KMS-11 (cell line): ENCODE measurements at regions not wholly inside any gene's neighbourhood (a gene's known extent, or its start where the extent isn't known, plus 50 kb on each side); places are given as distances from the start of the nearest gene placed in this dataset.

Experiments
- H2AFZ ChIP-seq: fragments of 200-600 bp; sonication (generic); 2 replicates; pipeline ENCODE4 v1.6.1; 2016; ENCODE audit warnings: antibody characterized with exemption, mixed run types, low read depth
- H3K27ac ChIP-seq: fragments of 200-600 bp; sonication (generic); 2 replicates; pipeline ENCODE4 v1.6.1; 2016; ENCODE audit warnings: mild to moderate bottlenecking, mixed run types
- H3K27me3 ChIP-seq: fragments of 200-600 bp; sonication (generic); 2 replicates; pipeline ENCODE4 v1.6.1; 2017; ENCODE audit warnings: mild to moderate bottlenecking, low read depth, mixed run types, moderate library complexity; ENCODE audit not compliant: insufficient read depth
- H3K36me3 ChIP-seq: fragments of 200-600 bp; sonication (generic); 2 replicates; pipeline ENCODE4 v1.6.1; 2017; ENCODE audit warnings: mild to moderate bottlenecking, mixed run types; ENCODE audit not compliant: insufficient read depth
- H3K4me1 ChIP-seq: fragments of 200-600 bp; sonication (generic); 2 replicates; pipeline ENCODE4 v1.6.1; 2016; ENCODE audit warnings: mild to moderate bottlenecking, low read depth, mixed run types; ENCODE audit not compliant: poor library complexity, severe bottlenecking
- H3K4me2 ChIP-seq: fragments of 200-600 bp; sonication (generic); 2 replicates; pipeline ENCODE4 v1.7.0; 2016; ENCODE audit warnings: mild to moderate bottlenecking, mixed run types
- H3K4me3 ChIP-seq: fragments of 200-600 bp; sonication (generic); IDR thresholded peaks from 2 replicates; pipeline ENCODE4 v1.6.1; 2017; ENCODE audit warnings: low read depth, low read length, mixed read lengths; ENCODE audit not compliant: insufficient read depth
- H3K79me2 ChIP-seq: fragments of 200-600 bp; sonication (generic); 2 replicates; pipeline ENCODE4 v1.6.1; 2016; ENCODE audit warnings: low read depth, mixed run types; ENCODE audit not compliant: insufficient read depth
- H3K9ac ChIP-seq: fragments of 200-600 bp; sonication (generic); 2 replicates; pipeline ENCODE4 v1.6.1; 2016; ENCODE audit warnings: mild to moderate bottlenecking, mixed run types
- H4K20me1 ChIP-seq: fragments of 200-600 bp; sonication (generic); 2 replicates; pipeline ENCODE4 v1.6.1; 2016; ENCODE audit warnings: mild to moderate bottlenecking, mixed run types; ENCODE audit not compliant: insufficient read depth
- TF ChIP-seq, protein P1 (sequence below): fragments of 200-600 bp; sonication (generic); conservative IDR thresholded peaks from 2 replicates; pipeline ENCODE4 v1.6.1; 2017; ENCODE audit warnings: low read depth, mild to moderate bottlenecking, antibody characterized with exemption, low read length, moderate library complexity, mixed read lengths

DNA sequence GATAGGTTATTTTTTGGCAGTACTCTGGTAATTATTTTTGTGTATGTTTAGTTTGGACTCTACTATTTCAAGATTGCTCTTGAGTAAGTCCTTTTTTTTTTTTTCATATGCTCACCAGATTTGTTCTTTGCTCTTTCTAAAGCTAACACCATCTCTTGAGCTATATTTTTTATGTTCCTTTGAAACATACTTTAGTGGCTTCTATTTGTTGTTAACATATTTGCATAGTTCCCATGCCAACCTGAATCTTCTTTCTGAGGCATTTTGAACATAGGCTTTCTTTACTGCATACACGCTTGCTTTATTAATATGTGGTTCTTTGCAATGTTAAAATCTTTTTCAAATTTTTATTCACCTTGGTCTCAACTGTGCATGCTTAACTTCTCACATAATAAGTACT is 1644.9 kb downstream of the SUCLG1 start:
- H3K27ac ChIP-seq, result no peak overlapping the region
- no peaks in the 10 kb centered on the region for H3K79me2 ChIP-seq
- H3K4me1 ChIP-seq, result no peaks in the 10 kb centered on the region
- H3K36me3 ChIP-seq, result no peaks in the 10 kb centered on the region
- H3K4me3 ChIP-seq, result no peak overlapping the region
- H4K20me1 ChIP-seq, result no peaks in the 10 kb centered on the region
- no peak overlapping the region for H2AFZ ChIP-seq
- H3K4me2 ChIP-seq, result no peak overlapping the region
- TF ChIP-seq, protein P1, sequence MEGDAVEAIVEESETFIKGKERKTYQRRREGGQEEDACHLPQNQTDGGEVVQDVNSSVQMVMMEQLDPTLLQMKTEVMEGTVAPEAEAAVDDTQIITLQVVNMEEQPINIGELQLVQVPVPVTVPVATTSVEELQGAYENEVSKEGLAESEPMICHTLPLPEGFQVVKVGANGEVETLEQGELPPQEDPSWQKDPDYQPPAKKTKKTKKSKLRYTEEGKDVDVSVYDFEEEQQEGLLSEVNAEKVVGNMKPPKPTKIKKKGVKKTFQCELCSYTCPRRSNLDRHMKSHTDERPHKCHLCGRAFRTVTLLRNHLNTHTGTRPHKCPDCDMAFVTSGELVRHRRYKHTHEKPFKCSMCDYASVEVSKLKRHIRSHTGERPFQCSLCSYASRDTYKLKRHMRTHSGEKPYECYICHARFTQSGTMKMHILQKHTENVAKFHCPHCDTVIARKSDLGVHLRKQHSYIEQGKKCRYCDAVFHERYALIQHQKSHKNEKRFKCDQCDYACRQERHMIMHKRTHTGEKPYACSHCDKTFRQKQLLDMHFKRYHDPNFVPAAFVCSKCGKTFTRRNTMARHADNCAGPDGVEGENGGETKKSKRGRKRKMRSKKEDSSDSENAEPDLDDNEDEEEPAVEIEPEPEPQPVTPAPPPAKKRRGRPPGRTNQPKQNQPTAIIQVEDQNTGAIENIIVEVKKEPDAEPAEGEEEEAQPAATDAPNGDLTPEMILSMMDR, result no peak
- no peaks in the 10 kb centered on the region for H3K27me3 ChIP-seq
- no peak overlapping the region for H3K9ac ChIP-seq

DNA sequence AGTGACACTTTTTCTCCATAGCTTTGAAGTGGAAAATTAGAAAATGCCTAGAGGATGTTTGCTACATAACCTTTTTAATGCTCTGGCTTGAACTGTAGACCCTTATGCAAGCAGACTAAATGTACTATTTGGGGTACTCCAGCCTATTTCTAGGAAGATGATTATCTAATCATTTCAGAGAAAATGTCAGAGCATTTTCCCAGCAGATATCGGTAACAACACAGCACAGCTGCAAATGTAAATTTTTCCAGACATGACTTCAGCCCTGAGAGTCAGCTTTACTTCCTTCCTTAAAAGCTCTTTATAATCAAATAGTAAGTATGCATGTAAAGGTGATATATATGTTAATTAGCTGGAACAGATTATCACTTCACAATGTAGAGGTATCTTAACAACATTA is 1647.1 kb downstream of the SUCLG1 start:
- Histone ChIP-seq H3K79me2 (no peaks in the 10 kb centered on the region), H3K27me3 (no peaks in the 10 kb centered on the region), H3K36me3 (no peaks in the 10 kb centered on the region), H4K20me1 (no peaks in the 10 kb centered on the region), H3K27ac (no peak overlapping the region), H3K4me2 (no peak overlapping the region), H2AFZ (no peak overlapping the region), H3K4me3 (no peak overlapping the region), H3K9ac (no peak overlapping the region), H3K4me1 (no peaks in the 10 kb centered on the region)
- TF ChIP-seq, protein P1, result no peak

DNA sequence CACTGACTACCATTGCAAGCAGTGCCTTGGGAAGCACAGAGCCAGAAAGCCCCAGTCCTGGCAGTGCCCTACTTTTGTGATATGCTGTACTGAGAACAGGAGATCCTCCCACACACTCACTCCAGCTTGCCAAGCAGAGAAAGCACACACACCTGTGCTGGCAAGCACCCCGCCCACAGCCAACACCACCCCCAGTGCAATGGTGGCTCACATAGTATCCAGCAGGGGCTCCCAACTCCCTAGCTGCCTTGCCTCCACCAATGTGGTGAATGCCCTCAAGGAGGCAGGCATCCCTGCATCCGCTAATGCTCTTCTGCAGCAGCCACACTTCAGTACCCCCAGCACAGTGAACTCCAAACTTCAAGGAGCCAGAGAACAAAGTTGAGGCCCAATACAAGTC is 1655.8 kb downstream of the SUCLG1 start:
- no peaks in the 10 kb centered on the region for H3K27me3 ChIP-seq
- no peaks in the 10 kb centered on the region for H3K4me1 ChIP-seq
- H3K36me3 ChIP-seq, result no peaks in the 10 kb centered on the region
- no peak overlapping the region for H3K27ac ChIP-seq
- no peak overlapping the region for H2AFZ ChIP-seq
- H3K4me3 ChIP-seq, result no peak overlapping the region
- H4K20me1 ChIP-seq, result no peaks in the 10 kb centered on the region
- no peak overlapping the region for H3K4me2 ChIP-seq
- H3K79me2 ChIP-seq, result no peaks in the 10 kb centered on the region
- H3K9ac ChIP-seq, result no peak overlapping the region
- TF ChIP-seq, protein P1, result no peak

DNA sequence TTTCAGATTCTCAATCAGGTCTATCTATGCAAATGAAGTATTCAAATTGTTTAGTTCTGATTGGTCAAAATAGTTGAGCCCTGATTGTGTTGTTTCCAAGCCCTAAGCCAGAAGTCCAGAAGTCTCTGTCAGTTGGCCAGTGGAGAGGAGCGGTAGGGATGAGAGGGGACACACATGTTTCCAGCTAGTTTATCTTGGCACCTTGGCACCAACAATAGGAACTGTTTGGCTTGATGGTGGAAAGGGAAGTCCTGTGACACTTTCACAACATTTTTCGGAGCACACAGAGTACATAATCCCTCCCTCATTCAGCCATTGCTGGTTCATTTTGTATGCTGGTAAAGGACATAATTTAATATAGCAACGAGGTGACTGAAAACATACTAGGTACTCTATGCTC is 1661.6 kb downstream of the SUCLG1 start:
- H3K9ac ChIP-seq, result no peak overlapping the region
- no peaks in the 10 kb centered on the region for H3K27me3 ChIP-seq
- no peaks in the 10 kb centered on the region for H4K20me1 ChIP-seq
- no peak overlapping the region for H3K4me2 ChIP-seq
- H3K4me1 ChIP-seq, result no peaks in the 10 kb centered on the region
- H3K36me3 ChIP-seq, result no peaks in the 10 kb centered on the region
- H2AFZ ChIP-seq, result no peak overlapping the region
- TF ChIP-seq, protein P1, result no peak
- no peak overlapping the region for H3K27ac ChIP-seq
- H3K79me2 ChIP-seq, result no peaks in the 10 kb centered on the region
- no peak overlapping the region for H3K4me3 ChIP-seq
